GM21576 (cell line): ENCODE measurements at regions not wholly inside any gene's neighbourhood (a gene's known extent, or its start where the extent isn't known, plus 50 kb on each side); places are given as distances from the start of the nearest gene placed in this dataset.

ENCODE experiments used
- ATAC-seq: cut with Tn5 transposase; IDR thresholded peaks from one replicate; pipeline ENCODE4 v1.9.1; 2021; ENCODE audit warnings: mild to moderate bottlenecking, moderate library complexity; ENCODE audit not compliant: unreplicated experiment

GRCh38 chr5:165919196-165919595 is 2372.2 kb upstream of the WWC1 start:
- ATAC-seq, result no peak

DNA sequence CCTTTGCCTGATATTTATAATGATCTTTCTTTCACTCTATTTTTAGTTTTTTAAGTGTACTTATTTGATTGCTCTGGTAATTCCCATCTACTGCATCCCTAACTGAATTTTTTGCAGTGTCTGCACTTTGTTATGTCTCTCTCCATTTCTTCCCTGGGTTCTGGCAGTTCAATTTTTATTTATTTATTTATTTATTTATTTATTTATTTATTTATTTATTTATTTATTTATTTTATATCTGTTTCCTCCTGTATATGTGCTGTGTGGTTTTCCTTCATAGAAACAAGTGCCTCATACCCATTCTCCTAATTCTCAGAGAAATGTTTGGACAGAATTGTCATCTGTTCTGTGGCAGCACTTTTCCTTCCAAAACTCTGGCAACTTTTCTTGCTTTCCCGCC is 2370.8 kb upstream of the WWC1 start:
- ATAC-seq, result no peak

DNA sequence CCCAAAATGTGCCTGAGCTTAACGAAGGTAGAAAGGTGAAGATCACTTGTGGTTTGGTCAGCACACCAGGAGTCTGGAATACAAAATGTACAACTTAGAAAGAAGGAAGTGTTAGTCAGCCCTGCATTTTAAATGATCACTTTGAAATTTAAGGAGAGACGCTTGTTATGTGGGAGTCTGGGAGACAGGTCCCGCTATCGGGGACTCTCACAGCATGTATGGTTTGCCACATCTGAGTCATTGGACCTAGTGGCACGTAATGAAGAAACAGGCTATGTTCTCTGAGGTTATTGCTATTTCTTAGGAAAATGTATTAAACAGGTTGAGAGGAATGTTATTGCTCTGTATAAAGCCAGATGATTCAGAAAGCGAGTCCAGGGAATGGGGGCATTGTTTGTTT is 2362.5 kb upstream of the WWC1 start:
- ATAC-seq, result no peak

DNA sequence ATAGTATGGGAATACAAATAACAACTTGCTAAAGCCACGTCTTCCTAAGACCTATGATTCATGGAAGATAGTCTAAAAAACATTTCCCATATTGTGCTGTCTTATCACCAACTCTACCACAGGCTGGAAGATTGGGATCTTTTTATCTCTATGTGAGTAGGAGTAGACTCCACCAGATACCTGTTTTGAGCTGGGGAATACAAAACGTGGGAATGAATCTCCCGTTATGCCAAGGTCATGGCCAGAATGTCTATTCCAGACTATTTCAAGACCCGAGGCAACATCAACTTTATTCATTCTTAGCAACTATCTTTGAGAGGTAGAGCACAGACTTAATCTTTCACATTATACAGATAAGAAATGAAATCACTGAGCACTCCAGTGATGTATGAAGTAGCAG is 2350.9 kb upstream of the WWC1 start:
- no peak for ATAC-seq

- ATAC-seq, result no peak
Measured at GRCh38 chr5:165956854-165957253, 2334.6 kb upstream of the WWC1 start.

DNA sequence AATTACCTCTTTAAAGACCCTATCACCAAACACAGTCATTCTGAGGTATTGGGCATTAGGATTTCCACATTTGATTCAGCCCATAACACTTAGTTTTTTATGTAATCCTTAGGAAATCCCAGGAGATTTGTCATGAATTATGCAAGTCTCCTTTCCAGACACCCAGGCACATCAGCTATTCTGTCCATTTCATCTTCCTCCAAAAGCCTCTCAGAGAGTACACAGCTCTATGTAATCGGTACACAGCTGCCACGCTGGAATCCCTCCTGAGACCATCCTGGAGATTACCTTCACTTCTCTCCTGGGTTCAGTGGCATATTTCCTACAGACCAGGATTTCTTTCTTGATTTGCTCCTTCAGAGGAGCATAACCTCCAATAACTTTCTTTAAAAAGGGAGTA is 2309.8 kb upstream of the WWC1 start:
- no peak for ATAC-seq

- no peak for ATAC-seq
Measured at GRCh38 chr5:165996201-165996875, 2295.1 kb upstream of the WWC1 start.

GRCh38 chr5:165999693-166000320 is 2291.6 kb upstream of the WWC1 start:
- no peak for ATAC-seq

DNA sequence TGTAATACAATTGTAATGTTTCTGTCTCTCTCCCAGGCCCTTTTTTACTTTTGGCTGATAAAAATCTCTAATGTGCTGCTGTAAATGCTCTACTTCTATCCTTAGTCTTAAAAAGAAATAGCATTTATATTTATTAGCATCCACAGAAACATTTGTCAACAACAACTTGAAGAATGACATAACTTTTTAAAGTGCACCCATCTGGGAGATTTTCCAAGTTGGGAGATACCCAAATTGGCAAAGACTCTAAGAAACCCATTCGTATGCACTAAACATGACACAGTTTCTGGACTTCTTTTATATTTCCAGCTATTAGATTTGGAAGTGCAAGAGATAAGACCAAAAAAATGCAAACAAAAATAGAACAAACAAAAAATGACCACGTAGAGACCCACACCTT is 2287.4 kb upstream of the WWC1 start:
- ATAC-seq, result no peak

- ATAC-seq, result no peak
Measured at GRCh38 chr5:166013415-166013814, 2278.0 kb upstream of the WWC1 start.

- ATAC-seq, result no peak
Measured at GRCh38 chr5:166014256-166014655, 2277.2 kb upstream of the WWC1 start.

DNA sequence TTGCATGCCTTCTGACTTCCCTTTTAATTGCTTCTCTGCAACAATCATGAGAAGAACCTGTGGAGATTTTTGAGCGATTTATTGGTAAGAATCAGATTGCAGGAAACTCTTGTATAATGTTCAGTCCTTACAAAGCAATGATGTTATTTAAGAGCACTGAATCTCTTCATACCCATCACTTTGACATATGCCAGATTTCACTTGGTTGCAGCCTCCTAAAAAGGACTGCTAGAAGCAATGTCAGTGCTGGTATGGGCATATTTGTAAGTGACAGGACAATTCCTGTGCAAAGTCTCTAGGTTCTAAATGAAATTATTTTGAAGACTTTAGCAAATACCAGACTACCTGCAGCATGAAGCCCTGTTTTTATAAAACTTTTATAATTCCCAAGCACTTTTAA is 2272.7 kb upstream of the WWC1 start:
- ATAC-seq, result no peak

GRCh38 chr5:166022065-166022464 is 2269.4 kb upstream of the WWC1 start:
- no peak for ATAC-seq

DNA sequence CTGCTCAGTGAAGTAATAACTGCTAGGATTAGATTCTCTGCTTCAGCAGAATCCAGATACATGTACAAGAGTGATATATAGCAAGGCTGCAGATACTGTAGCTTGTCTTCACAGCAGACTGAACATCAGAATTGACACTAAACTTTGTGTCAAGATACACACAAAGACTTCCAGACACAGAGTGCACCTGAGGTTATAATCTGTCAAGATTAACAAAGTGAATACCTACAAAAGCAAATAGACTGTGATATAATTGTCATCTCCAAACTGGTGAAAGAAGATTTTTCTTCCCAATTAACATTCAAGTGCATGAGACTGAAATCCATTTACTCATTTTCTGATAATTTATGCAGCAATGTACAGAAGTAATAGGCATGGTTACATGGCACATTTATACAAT is 2266.5 kb upstream of the WWC1 start:
- no peak for ATAC-seq

DNA sequence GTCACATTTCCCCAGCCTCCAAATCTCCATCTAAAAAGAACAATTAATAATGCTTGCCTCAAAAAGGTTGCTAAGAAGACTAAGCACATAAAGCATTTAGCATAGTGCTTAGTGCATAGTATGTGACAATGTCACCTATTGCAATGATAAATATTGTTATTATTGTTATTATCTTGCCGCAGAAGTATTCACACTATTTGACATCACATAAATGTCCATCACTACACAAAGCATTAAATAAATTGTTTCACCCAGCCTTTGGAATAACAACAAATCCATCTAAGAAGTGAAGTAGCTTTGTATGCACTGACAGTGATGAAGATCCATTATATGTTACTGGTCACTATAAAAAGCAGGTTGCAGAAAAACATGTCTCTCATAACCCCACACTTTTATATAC is 2263.9 kb upstream of the WWC1 start:
- ATAC-seq, result no peak

DNA sequence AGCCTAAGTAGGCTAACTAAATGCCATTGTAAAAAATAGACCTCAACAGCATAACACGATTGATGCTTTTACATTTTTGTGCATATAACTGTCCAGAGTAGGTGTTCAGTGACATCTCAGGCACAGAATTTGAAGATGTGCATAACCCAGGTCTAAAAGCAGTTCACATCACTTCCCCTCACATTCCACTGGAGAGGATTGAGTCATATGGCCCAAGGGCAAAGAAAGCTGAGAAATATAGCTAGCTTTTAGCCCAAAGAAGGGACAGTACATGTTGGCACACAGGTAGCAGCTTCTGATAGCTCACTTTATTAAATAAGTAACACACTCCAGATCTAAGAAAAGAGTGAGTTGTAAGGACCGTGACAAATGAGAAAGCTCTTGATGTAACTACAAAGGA is 2259.5 kb upstream of the WWC1 start:
- no peak for ATAC-seq

GRCh38 chr5:166032601-166033000 is 2258.8 kb upstream of the WWC1 start:
- ATAC-seq, result no peak

GRCh38 chr5:166045961-166046360 is 2245.5 kb upstream of the WWC1 start:
- ATAC-seq, result no peak

DNA sequence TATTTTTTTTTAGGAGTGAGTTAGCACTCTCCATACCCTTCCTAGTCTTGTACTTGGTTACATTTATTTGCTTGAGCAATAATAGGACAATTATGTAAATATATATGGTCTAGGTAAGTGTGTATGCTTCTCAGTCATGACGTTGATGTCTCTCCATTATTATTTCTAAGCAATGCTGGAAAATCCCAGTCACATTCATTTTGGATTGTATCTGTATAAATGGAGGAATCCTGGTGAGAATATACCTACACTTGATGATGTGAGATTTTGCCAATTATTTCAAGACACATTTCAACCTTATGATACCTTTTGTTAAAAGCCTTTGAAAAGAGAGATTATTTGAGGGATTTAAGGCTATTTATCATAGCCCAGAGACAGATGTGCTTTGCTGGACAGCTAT is 2244.5 kb upstream of the WWC1 start:
- ATAC-seq, result no peak

DNA sequence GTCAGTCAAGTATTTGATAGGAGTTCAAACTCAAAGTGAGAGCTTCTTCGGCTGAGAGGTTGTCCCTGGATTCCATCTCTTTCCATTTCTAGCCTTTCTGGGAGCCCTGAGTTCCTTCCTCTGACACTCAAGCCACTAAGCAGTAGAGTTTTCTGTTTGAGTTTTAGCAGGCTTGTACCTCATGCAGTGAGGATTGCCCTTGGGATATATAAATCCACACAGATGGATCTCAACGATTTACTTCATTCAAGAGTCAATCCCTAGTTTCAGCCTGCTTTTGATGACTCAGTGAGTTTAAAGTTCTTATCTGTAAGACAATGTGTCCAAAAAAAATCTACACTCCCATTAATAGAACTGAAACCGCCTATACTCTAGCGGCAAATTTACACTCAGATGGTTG is 2240.9 kb upstream of the WWC1 start:
- no peak for ATAC-seq

DNA sequence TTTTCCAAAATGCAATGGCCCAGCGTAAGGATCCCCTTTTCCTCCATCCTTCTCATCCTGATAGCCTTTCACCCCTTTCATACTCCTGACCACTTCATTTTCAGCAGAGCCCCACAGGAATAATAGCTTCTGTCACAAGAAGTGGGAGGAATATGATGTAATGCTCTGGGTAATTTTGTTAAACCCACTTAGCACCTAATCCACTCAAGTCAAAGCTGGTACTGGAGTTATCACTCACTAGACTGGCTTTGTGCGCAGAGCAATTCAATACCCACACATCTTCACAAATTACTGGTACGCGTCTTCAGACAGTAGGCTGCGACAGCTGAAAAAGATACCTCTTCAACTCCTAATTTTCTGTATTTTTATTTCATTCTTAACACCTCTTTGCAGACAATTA is 2232.8 kb upstream of the WWC1 start:
- no peak for ATAC-seq

- ATAC-seq, result no peak
Measured at GRCh38 chr5:166062094-166062493, 2229.4 kb upstream of the WWC1 start.

DNA sequence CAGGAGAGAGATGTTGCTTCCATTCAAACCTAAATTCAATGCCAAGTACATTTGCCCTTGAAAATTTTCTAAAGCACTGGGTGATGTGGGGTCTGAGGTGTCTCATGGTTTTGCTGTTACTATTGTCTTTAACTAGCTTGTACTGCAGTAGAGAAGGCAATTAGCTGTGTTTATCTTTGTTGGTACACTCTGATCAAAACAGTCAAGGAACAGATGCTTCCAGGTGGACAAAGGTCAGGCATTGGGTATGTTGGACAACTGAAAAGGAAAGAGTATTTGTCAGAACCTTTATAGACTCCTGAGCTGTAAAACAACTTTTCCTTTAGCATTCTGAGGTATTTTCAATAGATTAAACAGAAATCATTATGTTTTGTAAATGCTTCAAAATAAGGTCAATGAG is 2228.7 kb upstream of the WWC1 start:
- no peak for ATAC-seq
